Neural progenitor cell (in vitro differentiated cells): ENCODE measurements at regions not wholly inside any gene's neighbourhood (a gene's known extent, or its start where the extent isn't known, plus 50 kb on each side); places are given as distances from the start of the nearest gene placed in this dataset.
"Not testable (repeated sequence)": the region's sequence is repeated elsewhere in the genome, so short reads cannot be mapped to it uniquely, and the experiment has no call there.

Experiments
- CTCF ChIP-seq: fragments of 200-600 bp; sonication (generic); IDR thresholded peaks from 2 replicates; pipeline ENCODE4 v1.5.1; 2017; ENCODE audit warnings: antibody characterized with exemption, mild to moderate bottlenecking
- EZH2 ChIP-seq: fragments of 200-600 bp; sonication (generic); IDR thresholded peaks from 2 replicates; pipeline ENCODE4 v1.6.1; 2017; ENCODE audit warnings: antibody characterized with exemption, mild to moderate bottlenecking, moderate library complexity

GRCh38 chr2:242076184-242076583, 206.7 kb downstream of the RTP5 start:
- not testable (repeated sequence) for TF ChIP-seq CTCF, EZH2
